IMR-90 (cell line): ENCODE measurements at regions not wholly inside any gene's neighbourhood (a gene's known extent, or its start where the extent isn't known, plus 50 kb on each side); places are given as distances from the start of the nearest gene placed in this dataset.

Source experiments
- ATAC-seq: fragments of 200-7000 bp; cut with Tn5 transposase; 2 replicates; pipeline ENCODE4 v1.9.1; 2020; ENCODE audit warnings: low read depth, mild to moderate bottlenecking, moderate library complexity
- BruUV-seq: library from RNA; stranded (reverse); fragments of 400-500 nt; replicated peaks from 2 replicates; lab custom pipeline; 2021; lab: Mats Ljungman, UMichigan
- CTCF ChIA-PET: fragments of 300-600 bp; formaldehyde crosslinking; extraction: SDS; loops from one replicate; lab custom pipeline; 2021; ENCODE audit warnings: antibody characterized with exemption; lab: Yijun Ruan, JAX
- POLR2A ChIA-PET: fragments of 300-600 bp; sonication (Branson Sonifier 250); formaldehyde crosslinking; loops from one replicate; lab custom pipeline; 2022; ENCODE audit warnings: antibody characterized with exemption; ENCODE audit not compliant: unreplicated experiment; lab: Charles Lee
- DNase-seq: peaks from one replicate; pipeline ENCODE4 v3.0.0; 2013
- H2AFZ ChIP-seq: replicated peaks from 2 replicates; pipeline ENCODE3; 2013; ENCODE audit warnings: low read length, mild to moderate bottlenecking; ENCODE audit not compliant: poor library complexity
- H2AK5ac ChIP-seq: 2 replicates; pipeline ENCODE4 v1.6.1; 2013; ENCODE audit warnings: low read depth, low read length, inconsistent platforms
- H2AK9ac ChIP-seq: replicated peaks from 2 replicates; pipeline ENCODE3; 2013; ENCODE audit warnings: mild to moderate bottlenecking, low read depth, low read length, moderate library complexity; ENCODE audit not compliant: poor library complexity
- H2BK120ac ChIP-seq: 2 replicates; pipeline ENCODE4 v1.6.1; 2013; ENCODE audit warnings: low read depth, low read length, inconsistent platforms
- H2BK15ac ChIP-seq: 3 replicates; pipeline ENCODE4 v1.6.1; 2013; ENCODE audit warnings: low read depth, low read length, inconsistent platforms
- H2BK20ac ChIP-seq: 2 replicates; pipeline ENCODE4 v1.6.1; 2013; ENCODE audit warnings: low read depth, mild to moderate bottlenecking, inconsistent platforms, low read length, moderate library complexity
- H2BK5ac ChIP-seq: 2 replicates; pipeline ENCODE4 v1.6.1; 2013; ENCODE audit warnings: mild to moderate bottlenecking, low read depth, low read length, inconsistent platforms; ENCODE audit not compliant: poor library complexity, severe bottlenecking
- H3K14ac ChIP-seq: replicated peaks from 2 replicates; pipeline ENCODE4 v1.6.1; 2013; ENCODE audit warnings: low read depth, low read length, inconsistent platforms
- H3K18ac ChIP-seq: 2 replicates; pipeline ENCODE4 v1.6.1; 2013; ENCODE audit warnings: low read depth, low read length, control low read depth
- H3K23ac ChIP-seq: 2 replicates; pipeline ENCODE4 v1.6.1; 2013; ENCODE audit warnings: low read depth, low read length, inconsistent platforms
- H3K27ac ChIP-seq: 2 replicates; pipeline ENCODE4 v1.5.1; 2013; ENCODE audit warnings: mild to moderate bottlenecking, control low read depth, low read length; ENCODE audit not compliant: insufficient read depth
- H3K27me3 ChIP-seq: 2 replicates; pipeline ENCODE4 v1.6.1; 2013; ENCODE audit warnings: low read length; ENCODE audit not compliant: control insufficient read depth, insufficient read depth
- H3K36me3 ChIP-seq: 2 replicates; pipeline ENCODE4 v1.6.1; 2013; ENCODE audit warnings: low read length, mixed read lengths; ENCODE audit not compliant: control insufficient read depth, insufficient read depth
- H3K4ac ChIP-seq: 2 replicates; pipeline ENCODE4 v1.6.1; 2013; ENCODE audit warnings: low read depth, low read length, inconsistent platforms
- H3K4me1 ChIP-seq: 2 replicates; pipeline ENCODE4 v1.6.1; 2013; ENCODE audit warnings: low read length, mixed read lengths; ENCODE audit not compliant: control insufficient read depth, insufficient read depth
- H3K4me2 ChIP-seq: 2 replicates; pipeline ENCODE4 v1.6.1; 2013; ENCODE audit warnings: low read depth, mild to moderate bottlenecking, control low read depth, low read length, moderate library complexity
- H3K4me3 ChIP-seq: 2 replicates; pipeline ENCODE4 v1.5.1; 2013; ENCODE audit warnings: low read depth, mild to moderate bottlenecking, control low read depth, low read length, moderate library complexity; ENCODE audit not compliant: insufficient read depth
- H3K56ac ChIP-seq: 2 replicates; pipeline ENCODE4 v1.6.1; 2013; ENCODE audit warnings: low read length, inconsistent platforms; ENCODE audit not compliant: insufficient read depth; ENCODE audit errors: extremely low read depth
- H3K79me1 ChIP-seq, 2 experiments: 2 replicates each; pipeline ENCODE4 v1.6.1; 2013; ENCODE audit warnings: low read length in 2 of 2, inconsistent platforms in 1 of 2, low read depth in 1 of 2
- H3K9ac ChIP-seq: 2 replicates; pipeline ENCODE4 v1.6.1; 2013; ENCODE audit warnings: low read depth, low read length, control low read depth
- H3K9me1 ChIP-seq: 2 replicates; pipeline ENCODE4 v1.6.1; 2013; ENCODE audit warnings: low read length, inconsistent platforms; ENCODE audit not compliant: insufficient read depth
- H3K9me3 ChIP-seq: 2 replicates; pipeline ENCODE4 v1.6.1; 2013; ENCODE audit warnings: low read length; ENCODE audit not compliant: control insufficient read depth, insufficient read depth
- H4K20me1 ChIP-seq: 2 replicates; pipeline ENCODE4 v1.6.1; 2013; ENCODE audit warnings: low read length, inconsistent platforms; ENCODE audit not compliant: insufficient read depth
- H4K5ac ChIP-seq: 2 replicates; pipeline ENCODE4 v1.6.1; 2013; ENCODE audit warnings: mild to moderate bottlenecking, low read depth, low read length, control low read depth
- H4K8ac ChIP-seq, 2 experiments: 2 replicates each; pipeline ENCODE4 v1.6.1; 2013; ENCODE audit warnings: low read depth in 2 of 2, low read length in 2 of 2, control low read depth in 1 of 2, inconsistent platforms in 1 of 2
- H4K91ac ChIP-seq: 2 replicates; pipeline ENCODE4 v1.6.1; 2013; ENCODE audit warnings: low read depth, low read length, inconsistent platforms; ENCODE audit not compliant: insufficient read depth
- ELK1 ChIP-seq: fragments of 150-350 bp; IDR thresholded peaks from 2 replicates; pipeline ENCODE4 v1.6.1; 2016; ENCODE audit warnings: low read depth, mild to moderate bottlenecking, low read length, moderate library complexity, borderline replicate concordance
- MAFK ChIP-seq: IDR thresholded peaks from 2 replicates; pipeline ENCODE4 v1.6.1; 2012; ENCODE audit warnings: low read depth, low read length, improper control_type of control experiment
- RAD21 ChIP-seq: IDR thresholded peaks from 2 replicates; pipeline ENCODE4 v1.6.1; 2012; ENCODE audit warnings: low read length, improper control_type of control experiment
- WGBS, 2 experiments: methylation state at CpG; one replicate each; pipeline versions ENCODE4 v1.1.5 to v1.1.7; 2013; ENCODE audit warnings: missing lambda C conversion rate in 2 of 2; ENCODE audit not compliant: insufficient read length in 1 of 2; ENCODE audit errors: extremely low coverage in 2 of 2; 5-methylcytosine and 5-hydroxymethylcytosine counted together
- dilution Hi-C: fragments of 300-500 bp; cut with HindIII; formaldehyde crosslinking; loops from one replicate; pipeline ENCODE4 v1.14.3; 2018; ENCODE audit warnings: low sequenced_read_pairs; ENCODE audit not compliant: unreplicated experiment
- in situ Hi-C: fragments of 300-500 bp; cut with MboI; formaldehyde crosslinking; loops from 3 replicates; pipeline ENCODE4 v1.14.3; 2019; ENCODE audit warnings: low sequenced_read_pairs, inconsistent platforms, mixed read lengths
- intact Hi-C: fragments of 100-400 bp; cut with micrococcal nuclease; formaldehyde crosslinking; loops from 2 replicates; pipeline ENCODE4 v1.10.0; 2022
- TF ChIP-seq, protein P1 (sequence below): fragments of 150-350 bp; IDR thresholded peaks from 2 replicates; pipeline ENCODE4 v1.6.1; 2017; ENCODE audit warnings: mild to moderate bottlenecking, antibody characterized with exemption, low read length, low read depth

DNA sequence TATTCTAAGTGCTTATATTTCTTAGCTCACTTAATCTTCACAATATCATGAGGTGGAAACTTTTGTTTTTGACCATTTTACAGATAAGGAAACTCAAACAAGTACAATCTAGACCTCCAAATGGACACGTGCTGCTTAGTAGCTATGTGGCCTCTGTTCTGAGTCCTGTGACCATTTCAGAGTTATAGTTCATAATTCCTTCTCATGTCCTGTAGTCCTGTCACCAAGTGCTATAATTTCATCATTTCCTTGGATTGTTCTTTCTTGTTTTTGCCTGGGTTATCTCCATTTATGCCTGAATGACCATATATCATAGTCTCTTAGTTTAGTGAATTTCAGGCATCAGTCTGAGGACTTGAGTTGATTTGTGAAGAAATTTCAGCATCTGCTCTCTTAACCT lies 91.7 kb downstream of the NUP35 start:
- H4K20me1 ChIP-seq, result no peaks in the 10 kb centered on the region
- H2AK5ac ChIP-seq, result no peak overlapping the region
- TF ChIP-seq RAD21, result no peak
- TF ChIP-seq, protein P1, sequence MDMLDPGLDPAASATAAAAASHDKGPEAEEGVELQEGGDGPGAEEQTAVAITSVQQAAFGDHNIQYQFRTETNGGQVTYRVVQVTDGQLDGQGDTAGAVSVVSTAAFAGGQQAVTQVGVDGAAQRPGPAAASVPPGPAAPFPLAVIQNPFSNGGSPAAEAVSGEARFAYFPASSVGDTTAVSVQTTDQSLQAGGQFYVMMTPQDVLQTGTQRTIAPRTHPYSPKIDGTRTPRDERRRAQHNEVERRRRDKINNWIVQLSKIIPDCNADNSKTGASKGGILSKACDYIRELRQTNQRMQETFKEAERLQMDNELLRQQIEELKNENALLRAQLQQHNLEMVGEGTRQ, result no peak
- no peak for TF ChIP-seq ELK1
- no peak for TF ChIP-seq MAFK
- no peak overlapping the region for H2BK20ac ChIP-seq
- intact Hi-C loops, result no loop called here
- CTCF ChIA-PET, result no interaction called here
- POLR2A ChIA-PET, result no interaction called here
- no peak overlapping the region for H3K14ac ChIP-seq
- H3K4me2 ChIP-seq, result no peak overlapping the region
- H3K23ac ChIP-seq, result no peak overlapping the region
- no peaks in the 10 kb centered on the region for H3K79me1 ChIP-seq
- no peak overlapping the region for H3K18ac ChIP-seq
- no peak overlapping the region for H2BK15ac ChIP-seq
- in situ Hi-C loops, result no loop called here
- DNase-seq, result no peak
- H4K8ac ChIP-seq, result no peak overlapping the region
- no peak overlapping the region for H3K4ac ChIP-seq
- H2BK120ac ChIP-seq, result no peak overlapping the region
- H3K9ac ChIP-seq, result no peak overlapping the region
- no TSS peak for BruUV-seq
- no peak overlapping the region for H2AK9ac ChIP-seq
- H3K9me1 ChIP-seq, result no peaks in the 10 kb centered on the region
- H3K27ac ChIP-seq, result no peak overlapping the region
- no peaks in the 10 kb centered on the region for H3K9me3 ChIP-seq
- no peaks in the 10 kb centered on the region for H3K4me1 ChIP-seq
- no peaks in the 10 kb centered on the region for H3K27me3 ChIP-seq
- no peak overlapping the region for H2BK5ac ChIP-seq
- H4K91ac ChIP-seq, result no peak overlapping the region
- H2AFZ ChIP-seq, result no peak overlapping the region
- dilution Hi-C loops, result no loop called here
- no peak for ATAC-seq
- no peaks in the 10 kb centered on the region for H3K36me3 ChIP-seq
- no peak overlapping the region for H4K5ac ChIP-seq
- WGBS, 2 experiments, result 40% methylated on average over 1 of the region's 1 CpG; no CpG with 5 or more reads in 1 of the 2 experiments
- H3K4me3 ChIP-seq, result no peak overlapping the region
- H3K56ac ChIP-seq, result no peak overlapping the region
